A673 (cell line): ENCODE measurements at regions not wholly inside any gene's neighbourhood (a gene's known extent, or its start where the extent isn't known, plus 50 kb on each side); places are given as distances from the start of the nearest gene placed in this dataset.

Experiments used
- BruUV-seq: library from RNA; stranded (reverse); fragments of 400-500 nt; replicated peaks from 2 replicates; lab custom pipeline; 2021; lab: Mats Ljungman, UMichigan
- CTCF ChIA-PET: fragments of 300-600 bp; sonication (Branson Sonifier 250); formaldehyde crosslinking; loops from one replicate; lab custom pipeline; 2022; ENCODE audit warnings: antibody characterized with exemption; lab: Charles Lee
- POLR2A ChIA-PET: fragments of 300-600 bp; sonication (Branson Sonifier 250); formaldehyde crosslinking; loops from one replicate; lab custom pipeline; 2022; ENCODE audit warnings: antibody characterized with exemption; ENCODE audit not compliant: low non-redundant PET; lab: Charles Lee
- DNase-seq: peaks from one replicate; pipeline ENCODE4 v3.0.0-alpha.2; 2015; ENCODE audit warnings: low spot score
- H3K27ac ChIP-seq: fragments of 200-600 bp; sonication (generic); 2 replicates; pipeline ENCODE4 v1.5.1; 2016; ENCODE audit warnings: mixed run types, low read depth, mild to moderate bottlenecking, mixed read lengths, antibody characterized with exemption, low read length; ENCODE audit not compliant: poor library complexity, severe bottlenecking
- H3K27me3 ChIP-seq: fragments of 200-600 bp; sonication (generic); replicated peaks from 2 replicates; pipeline ENCODE4 v1.6.1; 2017; ENCODE audit warnings: mixed run types, low read depth, mild to moderate bottlenecking, mixed read lengths, antibody characterized with exemption, low read length; ENCODE audit not compliant: insufficient read depth, poor library complexity
- H3K36me3 ChIP-seq: fragments of 200-600 bp; sonication (generic); 2 replicates; pipeline ENCODE4 v1.6.1; 2016; ENCODE audit warnings: mixed run types, mild to moderate bottlenecking, mixed read lengths, antibody characterized with exemption, low read length; ENCODE audit not compliant: insufficient read depth, poor library complexity, severe bottlenecking
- H3K4me1 ChIP-seq: fragments of 200-600 bp; sonication (generic); 2 replicates; pipeline ENCODE4 v1.6.1; 2017; ENCODE audit warnings: mixed run types, mild to moderate bottlenecking, mixed read lengths, antibody characterized with exemption, low read length; ENCODE audit not compliant: insufficient read depth, poor library complexity, severe bottlenecking
- H3K4me3 ChIP-seq: fragments of 200-600 bp; sonication (generic); 2 replicates; pipeline ENCODE4 v1.5.1; 2016; ENCODE audit warnings: low read depth, mixed run types, mild to moderate bottlenecking, mixed read lengths, low read length; ENCODE audit not compliant: poor library complexity, severe bottlenecking
- H3K9me3 ChIP-seq: fragments of 200-600 bp; sonication (generic); 2 replicates; pipeline ENCODE4 v1.6.1; 2016; ENCODE audit warnings: mixed run types, low read depth, mild to moderate bottlenecking, mixed read lengths, antibody characterized with exemption, low read length; ENCODE audit not compliant: poor library complexity, severe bottlenecking
- EZH2 ChIP-seq: fragments of 200-600 bp; sonication (generic); IDR thresholded peaks from 2 replicates; pipeline ENCODE4 v1.6.1; 2017; ENCODE audit warnings: borderline replicate concordance, low read depth, mild to moderate bottlenecking, mixed read lengths, antibody characterized with exemption, low read length; ENCODE audit not compliant: poor library complexity, severe bottlenecking
- intact Hi-C: fragments of 100-400 bp; cut with micrococcal nuclease; formaldehyde crosslinking; loops from one replicate; pipeline ENCODE4 v1.10.0; 2022; ENCODE audit not compliant: unreplicated experiment
- TF ChIP-seq, protein P1 (sequence below): fragments of 300-800, 200-600 bp; sonication (generic); conservative IDR thresholded peaks from 2 replicates; pipeline ENCODE4 v1.5.1; 2017; ENCODE audit warnings: low read depth, mild to moderate bottlenecking, antibody characterized with exemption, low read length, moderate library complexity, mixed read lengths

GRCh38 chr11:134668076-134668475 lies 256.0 kb upstream of the B3GAT1 start:
- Histone ChIP-seq H3K27me3 (peaks cover 6% of the 10 kb centered on the region), H3K27ac (no peak overlapping the region), H3K36me3 (no peaks in the 10 kb centered on the region), H3K9me3 (no peaks in the 10 kb centered on the region), H3K4me3 (no peak overlapping the region), H3K4me1 (no peaks in the 10 kb centered on the region)
- ChIA-PET CTCF (no interaction called here), POLR2A (no interaction called here)
- intact Hi-C loops: no loop called here
- no peak for TF ChIP-seq EZH2
- BruUV-seq: no TSS peak
- no peak for DNase-seq

DNA sequence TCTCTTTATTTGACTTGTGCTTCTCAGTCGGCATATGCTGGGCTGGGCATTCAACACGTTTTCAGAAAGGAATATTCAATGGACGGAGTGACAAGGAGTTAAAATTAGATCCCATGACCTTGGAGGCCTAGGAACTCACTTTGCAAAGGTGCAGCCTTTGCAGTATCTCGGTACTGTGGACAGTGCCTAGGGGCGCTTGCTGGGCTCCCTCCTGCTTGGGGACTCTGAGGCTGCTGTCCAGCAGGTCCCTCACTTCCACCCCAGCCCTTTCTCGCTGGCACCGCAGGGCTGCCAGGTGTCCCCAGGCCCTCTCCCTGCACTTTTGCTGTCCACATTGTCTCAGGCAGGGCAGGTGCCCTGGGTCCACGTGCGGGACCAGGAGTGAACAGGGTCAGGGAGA lies 255.5 kb upstream of the B3GAT1 start:
- no peaks in the 10 kb centered on the region for H3K36me3 ChIP-seq
- ChIA-PET POLR2A (no interaction called here), CTCF (no interaction called here)
- DNase-seq: no peak
- no TSS peak for BruUV-seq
- intact Hi-C loops: no loop called here
- no peak overlapping the region for H3K4me3 ChIP-seq
- no peaks in the 10 kb centered on the region for H3K9me3 ChIP-seq
- peaks cover 2% of the 10 kb centered on the region for H3K27me3 ChIP-seq
- H3K27ac ChIP-seq: no peak overlapping the region
- no peak for TF ChIP-seq EZH2
- TF ChIP-seq, protein P1, sequence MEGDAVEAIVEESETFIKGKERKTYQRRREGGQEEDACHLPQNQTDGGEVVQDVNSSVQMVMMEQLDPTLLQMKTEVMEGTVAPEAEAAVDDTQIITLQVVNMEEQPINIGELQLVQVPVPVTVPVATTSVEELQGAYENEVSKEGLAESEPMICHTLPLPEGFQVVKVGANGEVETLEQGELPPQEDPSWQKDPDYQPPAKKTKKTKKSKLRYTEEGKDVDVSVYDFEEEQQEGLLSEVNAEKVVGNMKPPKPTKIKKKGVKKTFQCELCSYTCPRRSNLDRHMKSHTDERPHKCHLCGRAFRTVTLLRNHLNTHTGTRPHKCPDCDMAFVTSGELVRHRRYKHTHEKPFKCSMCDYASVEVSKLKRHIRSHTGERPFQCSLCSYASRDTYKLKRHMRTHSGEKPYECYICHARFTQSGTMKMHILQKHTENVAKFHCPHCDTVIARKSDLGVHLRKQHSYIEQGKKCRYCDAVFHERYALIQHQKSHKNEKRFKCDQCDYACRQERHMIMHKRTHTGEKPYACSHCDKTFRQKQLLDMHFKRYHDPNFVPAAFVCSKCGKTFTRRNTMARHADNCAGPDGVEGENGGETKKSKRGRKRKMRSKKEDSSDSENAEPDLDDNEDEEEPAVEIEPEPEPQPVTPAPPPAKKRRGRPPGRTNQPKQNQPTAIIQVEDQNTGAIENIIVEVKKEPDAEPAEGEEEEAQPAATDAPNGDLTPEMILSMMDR: no peak
- no peaks in the 10 kb centered on the region for H3K4me1 ChIP-seq

DNA sequence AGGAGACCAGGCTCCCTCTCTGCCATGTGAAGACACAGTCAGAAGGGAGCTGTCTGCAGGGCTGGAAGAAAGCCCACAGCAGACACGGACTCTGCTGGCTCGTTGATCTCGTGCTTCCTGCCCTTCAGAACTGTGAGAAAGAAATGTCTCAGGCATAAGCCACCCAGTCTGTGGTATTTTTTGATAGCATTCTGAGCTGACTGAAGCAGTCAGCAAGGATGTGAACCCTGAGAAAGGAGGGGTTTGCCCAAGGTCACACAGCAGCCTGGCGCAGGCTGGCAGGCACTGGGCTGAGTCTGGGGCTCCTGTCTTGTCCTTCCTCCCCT lies 255.1 kb upstream of the B3GAT1 start:
- ChIA-PET CTCF (no interaction called here), POLR2A (no interaction called here)
- intact Hi-C loops: no loop called here
- Histone ChIP-seq H3K36me3 (no peaks in the 10 kb centered on the region), H3K27ac (no peak overlapping the region), H3K27me3 (no peaks in the 10 kb centered on the region), H3K9me3 (no peaks in the 10 kb centered on the region), H3K4me3 (no peak overlapping the region), H3K4me1 (no peaks in the 10 kb centered on the region)
- no peak for DNase-seq
- TF ChIP-seq EZH2: no peak
- TF ChIP-seq, protein P1: no peak
- no TSS peak for BruUV-seq

GRCh38 chr11:134666273-134667174 lies 254.5 kb upstream of the B3GAT1 start:
- POLR2A ChIA-PET: no interaction called here
- intact Hi-C loops: no loop called here
- Histone ChIP-seq H3K4me1 (no peaks in the 10 kb centered on the region), H3K27ac (no peak overlapping the region), H3K4me3 (no peak overlapping the region), H3K36me3 (no peaks in the 10 kb centered on the region), H3K9me3 (no peaks in the 10 kb centered on the region), H3K27me3 (no peaks in the 10 kb centered on the region)
- no peak for DNase-seq
- BruUV-seq: no TSS peak
- CTCF ChIA-PET: no interaction called here
- no peak for TF ChIP-seq EZH2
- TF ChIP-seq, protein P1: no peak
